WI38 (cell line): ENCODE measurements at regions not wholly inside any gene's neighbourhood (a gene's known extent, or its start where the extent isn't known, plus 50 kb on each side); places are given as distances from the start of the nearest gene placed in this dataset.

Experiments used
- H3K4me3 ChIP-seq: 2 replicates; pipeline ENCODE4 v1.5.1; 2011; ENCODE audit warnings: low read depth, mild to moderate bottlenecking, control low read depth, low read length
- CTCF ChIP-seq: IDR thresholded peaks from 2 replicates; pipeline ENCODE4 v1.5.1; 2012; ENCODE audit warnings: low read depth, mild to moderate bottlenecking, control low read depth, low read length

DNA sequence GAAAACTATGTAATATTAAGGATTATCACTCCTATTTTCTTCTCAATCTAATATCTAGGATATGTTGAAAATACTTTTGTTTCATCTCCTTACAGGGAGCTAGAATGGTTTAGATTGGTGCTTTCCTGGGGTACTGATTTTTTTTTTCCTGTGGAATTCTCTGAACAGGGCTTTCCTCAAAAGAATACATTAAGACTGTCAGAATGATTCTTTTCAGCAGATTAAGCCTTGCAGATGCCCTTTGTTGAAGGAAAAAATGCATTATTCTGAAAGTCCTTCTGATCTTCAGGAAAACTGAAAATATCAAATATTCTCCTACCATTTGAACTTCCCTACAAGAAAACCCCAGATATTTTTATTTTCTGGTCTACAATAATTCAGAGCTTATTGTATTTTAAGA lies 178.9 kb downstream of the SOX4 start:
- TF ChIP-seq CTCF, result no peak
- no peak overlapping the region for H3K4me3 ChIP-seq

GRCh38 chr6:21772884-21773575 lies 179.5 kb downstream of the SOX4 start:
- TF ChIP-seq CTCF, result no peak
- H3K4me3 ChIP-seq, result no peak overlapping the region

DNA sequence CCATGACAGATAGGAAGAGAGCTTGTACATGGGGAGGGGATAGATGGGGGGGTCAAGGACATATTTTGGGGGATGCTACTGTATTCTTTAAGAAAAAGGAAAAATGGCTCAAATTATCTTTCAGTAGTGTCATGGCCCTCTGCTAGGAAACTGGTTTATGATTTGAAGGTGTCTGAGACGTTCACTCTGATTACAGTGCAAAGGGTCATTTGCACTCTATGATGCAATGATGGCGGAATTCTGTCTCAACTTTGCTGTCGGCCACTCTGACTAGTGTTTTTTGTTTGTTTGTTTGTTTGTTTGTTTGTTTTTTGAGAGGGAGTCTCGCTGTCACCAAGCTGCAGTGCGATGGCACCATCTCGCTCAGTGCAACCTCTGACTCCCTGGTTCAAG lies 180.0 kb downstream of the SOX4 start:
- no peak overlapping the region for H3K4me3 ChIP-seq
- no peak for TF ChIP-seq CTCF

- no peak overlapping the region for H3K4me3 ChIP-seq
- TF ChIP-seq CTCF, result no peak
Observed at GRCh38 chr6:21777846-21778245, 184.3 kb downstream of the SOX4 start.

DNA sequence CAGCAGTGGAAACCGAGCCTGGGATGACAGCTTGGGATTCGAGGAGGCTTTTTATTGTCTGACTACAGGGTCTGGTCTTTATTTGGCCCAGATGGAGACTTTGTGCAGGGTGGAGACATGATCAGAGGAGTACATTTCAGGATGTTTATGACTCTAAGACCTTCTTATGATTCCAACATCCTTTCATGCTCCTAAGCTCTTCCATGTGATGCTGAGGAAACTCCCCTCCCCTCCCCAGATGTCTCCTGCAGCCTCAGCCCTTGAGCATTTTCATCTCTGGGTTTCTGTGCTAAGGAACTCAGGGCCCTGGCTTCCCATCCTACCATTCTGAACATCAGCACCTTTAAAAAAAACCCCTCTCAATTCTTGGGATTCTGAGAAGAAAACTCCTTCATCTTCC lies 186.6 kb downstream of the SOX4 start:
- no peak overlapping the region for H3K4me3 ChIP-seq
- no peak for TF ChIP-seq CTCF

- no peak for TF ChIP-seq CTCF
- H3K4me3 ChIP-seq, result no peak overlapping the region
Observed at GRCh38 chr6:21780679-21781078, 187.1 kb downstream of the SOX4 start.

- no peak for TF ChIP-seq CTCF
- no peak overlapping the region for H3K4me3 ChIP-seq
Observed at GRCh38 chr6:21781128-21781527, 187.6 kb downstream of the SOX4 start.
